ENCODE measurements at regions not wholly inside any gene's neighbourhood (a gene's known extent, or its start where the extent isn't known, plus 50 kb on each side); places are given as distances from the start of the nearest gene placed in this dataset.

GRCh38 chr5:57724836-57725235 is 242.2 kb upstream of the ACTBL2 start:
- Histone ChIP-seq H3K27ac (replicated peaks) (no peak overlapping the region), H3K27me3 (ENCODE audit: low read depth) (no peaks in the 10 kb centered on the region), H3K9me3 (replicated peaks) (peaks cover 11% of the 10 kb centered on the region), H3K4me1 (no peaks in the 10 kb centered on the region), H3K4me3 (no peak overlapping the region), H3K36me3 (no peaks in the 10 kb centered on the region)
- DNase-seq: no peak
- intact Hi-C loops (cut with micrococcal nuclease): no loop called here
- TF ChIP-seq, protein P1, sequence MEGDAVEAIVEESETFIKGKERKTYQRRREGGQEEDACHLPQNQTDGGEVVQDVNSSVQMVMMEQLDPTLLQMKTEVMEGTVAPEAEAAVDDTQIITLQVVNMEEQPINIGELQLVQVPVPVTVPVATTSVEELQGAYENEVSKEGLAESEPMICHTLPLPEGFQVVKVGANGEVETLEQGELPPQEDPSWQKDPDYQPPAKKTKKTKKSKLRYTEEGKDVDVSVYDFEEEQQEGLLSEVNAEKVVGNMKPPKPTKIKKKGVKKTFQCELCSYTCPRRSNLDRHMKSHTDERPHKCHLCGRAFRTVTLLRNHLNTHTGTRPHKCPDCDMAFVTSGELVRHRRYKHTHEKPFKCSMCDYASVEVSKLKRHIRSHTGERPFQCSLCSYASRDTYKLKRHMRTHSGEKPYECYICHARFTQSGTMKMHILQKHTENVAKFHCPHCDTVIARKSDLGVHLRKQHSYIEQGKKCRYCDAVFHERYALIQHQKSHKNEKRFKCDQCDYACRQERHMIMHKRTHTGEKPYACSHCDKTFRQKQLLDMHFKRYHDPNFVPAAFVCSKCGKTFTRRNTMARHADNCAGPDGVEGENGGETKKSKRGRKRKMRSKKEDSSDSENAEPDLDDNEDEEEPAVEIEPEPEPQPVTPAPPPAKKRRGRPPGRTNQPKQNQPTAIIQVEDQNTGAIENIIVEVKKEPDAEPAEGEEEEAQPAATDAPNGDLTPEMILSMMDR (IDR thresholded peaks at IDR 0.05; ENCODE audit: borderline replicate concordance): no peak

GRCh38 chr5:57721226-57721625 is 238.6 kb upstream of the ACTBL2 start:
- Histone ChIP-seq H3K9me3 (replicated peaks) (no peaks in the 10 kb centered on the region), H3K4me1 (no peaks in the 10 kb centered on the region), H3K27ac (replicated peaks) (no peak overlapping the region), H3K27me3 (ENCODE audit: low read depth) (no peaks in the 10 kb centered on the region), H3K4me3 (no peak overlapping the region), H3K36me3 (no peaks in the 10 kb centered on the region)
- no peak for DNase-seq
- intact Hi-C loops (cut with micrococcal nuclease): no loop called here
- TF ChIP-seq, protein P1 (IDR thresholded peaks at IDR 0.05; ENCODE audit: borderline replicate concordance): no peak

- no peaks in the 10 kb centered on the region for H3K4me1 ChIP-seq
- TF ChIP-seq, protein P1 (IDR thresholded peaks at IDR 0.05; ENCODE audit: borderline replicate concordance): no peak
- no peak overlapping the region for H3K27ac ChIP-seq (replicated peaks)
- H3K27me3 ChIP-seq (ENCODE audit: low read depth): no peaks in the 10 kb centered on the region
- no peaks in the 10 kb centered on the region for H3K36me3 ChIP-seq
- DNase-seq: no peak
- no peak overlapping the region for H3K4me3 ChIP-seq
- intact Hi-C loops (cut with micrococcal nuclease): no loop called here
- no peaks in the 10 kb centered on the region for H3K9me3 ChIP-seq (replicated peaks)
These were observed 238.0 kb upstream of the ACTBL2 start for GRCh38 chr5:57720656-57721055.

GRCh38 chr5:57719216-57719615 is 236.6 kb upstream of the ACTBL2 start:
- H3K4me3 ChIP-seq: no peak overlapping the region
- DNase-seq: no peak
- H3K27ac ChIP-seq (replicated peaks): no peak overlapping the region
- no peaks in the 10 kb centered on the region for H3K36me3 ChIP-seq
- H3K9me3 ChIP-seq (replicated peaks): no peaks in the 10 kb centered on the region
- no peaks in the 10 kb centered on the region for H3K27me3 ChIP-seq (ENCODE audit: low read depth)
- intact Hi-C loops (cut with micrococcal nuclease): no loop called here
- no peaks in the 10 kb centered on the region for H3K4me1 ChIP-seq
- TF ChIP-seq, protein P1 (IDR thresholded peaks at IDR 0.05; ENCODE audit: borderline replicate concordance): no peak

GRCh38 chr5:57718155-57718554 is 235.5 kb upstream of the ACTBL2 start:
- H3K4me1 ChIP-seq: no peaks in the 10 kb centered on the region
- intact Hi-C loops (cut with micrococcal nuclease): no loop called here
- H3K36me3 ChIP-seq: no peaks in the 10 kb centered on the region
- no peaks in the 10 kb centered on the region for H3K27me3 ChIP-seq (ENCODE audit: low read depth)
- H3K27ac ChIP-seq (replicated peaks): no peak overlapping the region
- no peak overlapping the region for H3K4me3 ChIP-seq
- H3K9me3 ChIP-seq (replicated peaks): no peaks in the 10 kb centered on the region
- TF ChIP-seq, protein P1 (IDR thresholded peaks at IDR 0.05; ENCODE audit: borderline replicate concordance): no peak
- DNase-seq: no peak

GRCh38 chr5:57717555-57717954 is 234.9 kb upstream of the ACTBL2 start:
- H3K9me3 ChIP-seq (replicated peaks): no peaks in the 10 kb centered on the region
- H3K4me3 ChIP-seq: no peak overlapping the region
- intact Hi-C loops (cut with micrococcal nuclease): no loop called here
- no peaks in the 10 kb centered on the region for H3K4me1 ChIP-seq
- DNase-seq: no peak
- no peak overlapping the region for H3K27ac ChIP-seq (replicated peaks)
- no peaks in the 10 kb centered on the region for H3K27me3 ChIP-seq (ENCODE audit: low read depth)
- no peaks in the 10 kb centered on the region for H3K36me3 ChIP-seq
- TF ChIP-seq, protein P1 (IDR thresholded peaks at IDR 0.05; ENCODE audit: borderline replicate concordance): no peak
